ENCODE measurements at regions not wholly inside any gene's neighbourhood (a gene's known extent, or its start where the extent isn't known, plus 50 kb on each side); places are given as distances from the start of the nearest gene placed in this dataset.

DNA sequence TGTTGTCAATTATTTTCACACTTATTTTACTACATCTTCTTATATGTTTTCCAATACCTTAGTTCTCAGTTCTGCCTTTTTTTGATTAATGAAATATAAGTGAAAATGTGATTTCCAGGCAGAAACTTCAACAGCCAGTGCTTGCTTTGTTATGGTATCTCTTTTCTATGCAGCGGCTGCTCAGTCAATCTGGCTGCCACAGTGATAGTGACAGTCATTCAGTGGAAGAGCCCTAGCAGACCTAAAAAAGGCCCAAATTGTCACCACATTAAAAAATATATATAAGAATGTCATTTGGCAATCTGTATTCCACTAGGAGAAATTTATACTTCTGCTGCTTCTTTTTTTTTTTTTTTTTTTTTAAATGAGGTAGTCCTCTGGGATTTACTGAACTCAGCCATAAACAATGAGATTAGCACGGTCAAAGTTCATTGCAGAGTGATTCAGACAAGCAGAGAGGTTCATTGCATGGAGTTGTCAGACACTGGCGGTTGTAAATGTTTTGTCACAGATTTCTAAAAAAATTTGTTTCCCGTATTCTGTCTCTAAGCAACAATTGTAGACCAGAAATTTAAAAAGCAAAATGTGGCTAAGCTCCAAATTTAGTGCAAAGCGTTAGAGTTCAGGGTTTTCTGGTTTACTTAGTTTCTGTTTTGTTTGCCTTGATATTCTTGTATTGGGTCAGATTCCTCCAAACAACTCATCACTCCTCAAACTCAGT is 94.7 kb upstream of the PRR20A start:
- TF ChIP-seq POLR2A (IDR thresholded peaks at IDR 0.05), result no peak
- TF ChIP-seq CTCF (IDR thresholded peaks at IDR 0.05), result no peak

Measured in heart left ventricle (tissue), 13 donors.